NCI-H1092 (cell line): ENCODE measurements at regions not wholly inside any gene's neighbourhood (a gene's known extent, or its start where the extent isn't known, plus 50 kb on each side); places are given as distances from the start of the nearest gene placed in this dataset.
"Not testable (repeated sequence)": the region's sequence is repeated elsewhere in the genome, so short reads cannot be mapped to it uniquely, and the experiment has no call there.

ENCODE experiments used
- DNase-seq: peaks from one replicate; lab custom pipeline; 2025; lab: John Stamatoyannopoulos, UW

DNA sequence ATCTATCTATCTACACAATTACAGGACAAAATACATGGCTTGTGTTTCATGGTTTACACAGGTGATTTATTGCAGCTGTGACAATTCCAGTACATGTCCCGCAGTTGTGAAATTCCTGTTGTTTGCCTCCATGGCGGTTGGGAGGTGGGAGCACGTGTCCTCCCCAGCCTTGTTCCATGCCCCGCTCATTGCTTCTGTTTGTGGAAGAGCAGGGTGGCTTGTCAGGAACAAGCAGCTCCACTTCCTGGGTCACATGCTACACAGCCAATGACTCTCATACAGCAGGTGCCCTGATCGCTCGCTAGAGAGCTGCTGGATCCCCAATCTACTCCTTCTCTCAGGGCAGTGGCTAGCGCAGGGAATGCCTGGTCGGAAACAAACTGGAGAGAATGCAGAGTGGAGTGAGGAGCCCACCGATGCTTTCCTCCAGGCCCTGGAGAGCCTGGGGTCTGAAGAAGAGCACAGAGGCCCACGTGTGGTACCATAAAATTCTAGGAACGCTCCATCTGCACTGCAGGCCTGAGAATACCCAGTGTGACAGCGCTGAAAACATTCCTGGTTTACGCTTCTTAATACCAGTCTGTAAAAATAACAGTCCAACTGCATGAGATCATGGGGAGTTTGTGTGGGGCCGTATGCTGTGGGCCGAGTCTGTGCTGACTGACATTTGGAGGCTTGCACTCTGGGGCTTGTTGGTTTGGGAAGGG is 270.6 kb upstream of the RGMA start:
- no peak for DNase-seq

DNA sequence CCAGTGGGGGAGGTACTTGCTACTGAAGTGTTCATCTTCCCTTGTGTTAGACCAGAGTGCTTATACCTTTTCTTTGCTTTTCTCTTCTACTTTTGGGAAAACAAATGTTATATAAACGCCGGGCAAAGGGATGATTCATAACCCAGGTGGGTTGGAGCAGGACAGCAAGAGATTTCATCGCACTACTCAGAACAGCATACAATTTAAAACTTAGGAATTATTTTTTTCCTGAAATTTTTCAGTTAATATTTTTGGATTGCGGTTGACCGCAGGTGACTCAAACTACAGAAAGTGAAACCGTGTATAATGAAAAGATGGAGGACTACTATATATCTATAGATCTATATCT is 270.0 kb upstream of the RGMA start:
- DNase-seq = no peak

DNA sequence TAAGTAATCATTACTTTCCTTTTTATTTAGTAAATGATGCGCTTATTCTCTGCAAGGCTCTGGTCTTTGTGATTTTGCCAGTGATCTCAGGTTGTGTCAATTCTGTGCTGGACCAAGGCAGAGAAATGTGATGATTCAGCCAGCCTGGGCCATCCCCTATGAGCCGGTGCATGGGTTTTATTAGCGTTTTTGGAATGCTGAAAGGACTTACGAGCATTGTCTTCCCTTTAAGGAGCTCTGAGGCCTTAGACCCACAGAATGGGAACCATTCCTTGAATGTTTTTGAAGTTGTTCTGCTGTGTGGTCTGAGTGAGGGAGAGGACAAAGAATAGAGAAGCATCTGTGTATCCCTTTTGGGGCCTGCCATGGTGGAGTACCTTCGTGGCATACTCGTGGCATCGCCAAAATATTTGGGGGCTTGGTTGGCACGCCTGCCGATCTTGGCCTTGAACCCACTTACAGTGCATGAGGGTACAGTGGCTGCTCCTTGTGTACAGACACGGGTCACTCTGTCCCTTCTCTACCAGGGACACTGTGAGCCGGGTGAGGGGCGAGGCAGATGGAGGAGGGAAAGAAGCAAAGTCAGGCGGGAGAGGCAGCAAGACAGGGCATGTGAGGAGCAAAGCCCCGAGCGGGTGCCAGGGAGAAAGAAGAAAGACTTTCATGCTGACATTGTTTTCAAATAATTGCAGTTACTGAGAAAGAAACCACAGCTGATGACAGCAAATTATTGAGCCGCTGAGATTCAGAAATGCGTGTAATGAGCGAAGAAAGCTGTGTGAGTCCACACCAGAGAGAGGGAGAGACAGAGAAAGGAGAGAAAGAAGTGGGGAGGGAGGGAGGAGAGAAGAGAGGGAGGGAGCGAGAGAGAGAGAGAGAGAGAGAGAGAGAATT is 269.4 kb upstream of the RGMA start:
- DNase-seq = no peak

DNA sequence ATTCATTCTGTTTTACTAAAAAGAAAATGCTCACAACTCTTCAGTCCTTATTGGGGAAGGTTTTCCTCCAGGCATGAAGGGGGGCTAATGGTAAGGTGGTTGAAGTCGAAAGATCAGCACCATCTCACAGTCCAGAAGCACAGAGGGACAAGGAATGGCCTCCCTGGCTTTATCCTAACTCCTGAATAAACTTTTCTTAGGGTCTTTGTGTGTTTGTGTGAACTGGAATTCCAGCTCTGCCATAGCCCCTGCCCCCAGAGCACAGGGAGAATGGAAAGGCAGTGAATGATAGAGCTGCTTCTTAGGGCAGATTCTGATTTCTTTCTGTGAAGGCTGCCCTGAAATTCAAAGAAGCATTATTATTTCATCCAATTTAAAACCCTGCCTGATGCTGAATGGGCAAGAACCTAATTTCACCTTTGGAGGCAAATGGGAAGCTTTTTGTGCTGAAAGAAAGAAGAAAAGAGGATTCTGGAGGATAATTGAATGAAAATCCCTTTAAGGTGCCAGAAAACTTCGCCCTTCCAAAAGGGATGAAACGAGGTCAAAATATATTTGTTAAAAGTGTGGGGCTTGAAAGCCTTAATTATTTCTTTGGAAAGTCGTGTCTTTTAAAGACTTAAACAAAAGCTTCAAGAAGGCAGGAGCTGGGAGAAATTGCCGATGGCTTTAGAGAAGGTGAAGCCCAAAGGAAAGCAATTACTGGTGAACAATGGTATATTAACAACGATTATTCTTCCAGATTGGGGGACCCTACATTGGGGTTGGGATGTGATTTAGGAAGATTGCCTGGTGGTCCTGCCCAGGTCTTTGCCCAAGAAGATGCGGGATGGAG is 259.9 kb upstream of the RGMA start:
- DNase-seq = no peak

DNA sequence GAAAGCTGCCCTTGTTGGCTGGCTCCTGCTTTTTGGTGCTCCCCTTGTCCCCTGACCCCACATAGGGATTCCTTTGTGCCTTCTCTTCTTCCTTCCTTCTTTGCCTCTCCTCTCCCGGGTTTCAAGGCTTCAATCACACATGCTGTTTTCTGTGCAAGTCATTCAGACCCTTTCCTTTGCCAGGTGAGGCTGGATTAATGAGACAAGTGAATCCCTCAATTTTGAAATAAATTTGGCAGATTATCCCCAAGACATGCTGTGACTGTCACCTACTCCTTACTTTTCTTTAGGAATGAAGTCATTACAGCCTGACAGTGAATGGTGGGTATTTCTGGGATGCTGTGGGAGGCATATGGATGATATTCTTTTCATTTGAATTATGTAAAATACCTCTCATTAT is 259.0 kb upstream of the RGMA start:
- no peak for DNase-seq

DNA sequence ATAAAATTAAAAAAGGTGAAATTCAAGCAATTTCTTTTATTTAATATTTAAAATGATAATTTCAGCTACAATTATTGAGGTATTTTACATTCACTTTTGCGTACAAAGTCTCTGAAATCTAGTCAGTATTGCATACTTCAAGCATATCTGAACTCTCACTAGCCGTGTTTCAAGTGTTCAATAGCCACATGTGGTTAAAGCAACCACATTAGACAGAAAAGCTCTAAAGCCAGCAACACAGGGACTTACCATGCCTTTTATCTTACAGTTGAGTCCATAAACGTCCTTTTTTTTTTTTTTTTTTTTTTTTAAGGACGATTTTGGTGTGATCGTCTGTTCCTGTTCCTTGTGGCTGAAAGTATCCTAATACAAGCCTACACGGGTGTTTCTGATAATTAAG is 257.0 kb upstream of the RGMA start:
- no peak for DNase-seq

DNA sequence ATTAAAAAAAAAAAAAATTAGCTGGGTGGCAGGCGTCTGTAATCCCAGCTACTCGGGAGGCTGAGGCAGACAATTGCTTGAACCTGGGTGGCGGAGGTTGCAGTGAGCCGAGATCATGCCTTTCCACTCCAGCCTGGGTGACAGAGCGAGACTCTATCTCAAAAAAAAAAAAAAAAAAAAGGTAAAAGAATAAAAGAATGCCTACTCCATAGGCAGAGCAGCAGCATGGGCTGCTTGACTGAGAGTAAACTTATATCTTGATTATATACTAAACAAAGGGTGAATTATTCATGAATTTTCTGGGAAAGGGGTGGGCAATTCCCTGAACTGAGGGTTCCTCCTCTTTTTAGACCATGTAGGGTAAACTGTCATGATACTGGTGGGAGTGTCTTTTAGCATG is 254.4 kb upstream of the RGMA start:
- DNase-seq = not testable (repeated sequence)

DNA sequence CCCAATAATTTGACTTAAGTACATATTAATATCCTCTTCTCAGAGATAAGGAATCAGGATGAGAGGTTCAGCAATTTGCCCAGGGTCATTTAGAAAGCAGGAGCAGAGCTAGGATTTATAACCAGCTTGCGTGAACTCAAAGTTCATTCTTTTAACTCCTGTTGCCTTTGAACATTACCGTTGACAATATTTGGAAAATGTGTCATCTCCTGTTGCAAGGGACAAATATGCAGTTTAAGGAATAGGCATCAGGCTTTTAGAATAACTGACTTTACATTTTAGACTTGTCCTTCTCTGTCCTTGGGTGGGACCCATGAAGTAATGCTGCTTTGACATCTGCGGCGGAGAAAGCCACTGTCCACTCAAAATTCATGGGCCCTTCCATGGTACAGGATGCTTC is 252.2 kb upstream of the RGMA start:
- DNase-seq = no peak

DNA sequence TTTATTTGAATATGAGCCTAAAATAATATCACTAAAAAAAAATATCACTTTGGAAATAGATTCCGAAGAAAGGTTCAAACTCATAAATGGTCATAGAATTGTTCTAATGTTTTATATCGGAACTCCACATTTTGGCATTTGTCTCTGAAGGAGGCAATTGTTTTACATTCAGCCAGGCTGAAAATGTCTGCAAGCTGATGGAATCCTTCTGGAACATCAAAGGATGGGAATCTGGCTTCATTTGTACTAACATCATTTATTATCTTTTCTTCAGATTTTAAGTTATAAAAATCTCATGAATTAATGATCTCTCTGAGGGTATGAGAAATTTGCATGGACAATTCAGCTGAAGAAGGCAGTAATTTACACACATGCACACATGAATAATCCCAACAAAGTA is 251.4 kb upstream of the RGMA start:
- no peak for DNase-seq

DNA sequence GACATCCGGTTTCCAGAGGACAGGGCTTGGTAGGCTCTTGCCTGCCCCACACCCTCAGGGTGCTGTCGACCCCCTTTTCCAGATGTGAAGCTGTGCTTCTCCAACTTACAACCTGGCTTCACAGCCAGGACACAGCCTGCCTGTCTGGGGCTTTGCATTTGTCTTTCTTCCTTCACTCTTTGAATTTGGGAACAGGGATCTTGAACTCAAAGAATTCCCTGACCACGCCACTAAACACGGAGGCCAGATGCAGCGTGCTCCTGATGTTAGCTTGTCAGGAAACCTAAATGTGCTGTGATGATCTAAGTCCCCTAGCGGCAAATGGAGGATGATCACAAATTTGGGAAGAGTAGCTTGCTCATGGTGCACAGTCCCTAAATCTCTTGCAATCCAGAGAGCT is 244.8 kb upstream of the RGMA start:
- no peak for DNase-seq

DNA sequence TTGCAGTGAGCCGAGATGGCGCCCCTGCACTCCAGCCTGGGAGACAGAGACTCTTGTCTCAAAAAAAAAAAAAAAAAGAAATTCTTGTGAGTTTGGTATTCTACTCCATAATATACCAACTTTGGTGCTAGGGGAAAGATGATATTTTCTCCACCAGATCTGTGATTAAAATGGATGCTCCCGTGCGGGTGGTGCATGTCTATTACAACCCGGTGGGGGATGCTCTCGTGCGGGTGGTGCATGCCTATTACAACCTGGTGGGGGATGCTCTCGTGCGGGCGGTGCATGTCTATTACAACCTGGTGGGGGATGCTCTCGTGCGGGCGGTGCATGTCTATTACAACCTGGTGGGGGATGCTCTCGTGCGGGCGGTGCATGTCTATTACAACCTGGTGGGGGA is 244.1 kb upstream of the RGMA start:
- DNase-seq = not testable (repeated sequence)

DNA sequence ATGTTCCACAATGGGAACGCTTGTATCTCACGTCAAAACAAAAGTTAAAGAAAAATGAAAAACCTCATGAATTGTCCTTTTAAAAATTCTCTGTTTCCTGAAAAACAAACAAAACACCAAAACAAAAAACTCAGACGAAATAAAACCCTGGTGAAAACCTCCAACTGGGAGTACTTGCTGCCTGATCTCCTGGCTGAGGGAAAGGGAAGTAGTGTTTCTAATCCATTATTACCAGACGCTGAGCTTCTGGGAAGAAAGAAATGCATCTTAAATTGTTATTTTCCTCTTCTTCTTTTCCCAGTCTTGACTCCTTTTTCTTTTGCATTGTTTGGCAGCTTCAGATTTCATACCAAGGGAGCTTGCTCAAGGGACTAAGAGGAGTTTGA is 243.2 kb upstream of the RGMA start:
- no peak for DNase-seq

DNA sequence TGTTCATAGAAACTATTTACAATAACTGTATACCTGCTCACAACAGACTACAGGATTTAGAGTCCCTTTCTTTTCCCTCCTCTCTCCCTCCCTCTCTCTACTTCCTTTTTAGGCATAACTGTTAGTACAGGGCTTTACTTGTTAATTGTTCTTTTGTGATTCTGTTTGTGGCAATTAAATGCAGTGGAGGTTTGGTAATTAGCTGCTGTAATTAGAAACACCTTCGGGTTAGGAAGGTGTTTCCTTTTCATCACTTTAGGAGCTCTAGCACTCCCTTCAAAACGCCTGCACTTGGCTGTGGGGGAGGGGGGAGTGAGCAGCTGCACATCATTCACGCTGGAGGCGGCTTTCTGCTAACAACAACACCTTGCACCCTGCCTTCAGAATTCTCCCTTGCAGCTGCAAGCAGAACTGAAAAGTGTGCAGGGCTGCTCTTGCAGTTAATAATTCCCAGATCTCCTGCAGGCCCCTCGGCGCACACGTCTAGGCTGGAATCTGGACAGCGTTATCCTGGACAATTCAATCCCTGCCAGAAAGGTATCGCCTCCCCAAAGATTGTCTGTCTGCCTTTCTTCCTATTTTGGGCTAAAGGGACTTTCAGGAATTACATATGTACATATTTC is 242.6 kb upstream of the RGMA start:
- DNase-seq = no peak

DNA sequence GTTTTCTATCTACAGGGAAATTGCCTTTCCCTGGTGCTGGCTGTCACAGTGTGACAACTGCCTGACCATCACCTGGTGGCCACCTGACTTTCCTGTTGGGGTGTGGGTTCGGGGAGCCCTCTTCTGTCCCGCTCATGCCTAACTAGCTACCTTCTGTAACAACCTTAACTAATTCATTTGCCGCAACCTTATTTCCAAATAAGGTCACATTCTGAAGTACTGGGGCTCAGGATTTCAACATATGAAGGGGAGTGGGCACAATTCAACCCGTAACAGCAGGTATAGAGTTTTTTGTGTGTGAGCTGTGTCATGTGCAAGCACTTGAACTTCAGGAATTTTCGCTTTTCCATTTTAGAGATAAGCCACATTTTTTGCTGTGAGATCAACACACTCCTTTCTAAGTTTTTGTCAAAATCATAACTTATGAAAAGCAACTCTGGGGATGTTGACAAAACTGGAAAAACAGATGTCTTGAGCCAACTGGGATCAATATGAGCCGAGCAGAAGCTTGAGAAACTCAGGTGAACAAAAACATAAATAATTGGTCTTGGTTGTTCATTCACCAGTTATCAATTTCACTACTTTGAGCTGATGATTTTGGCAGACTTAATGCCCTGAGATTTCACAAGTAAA is 242.0 kb upstream of the RGMA start:
- no peak for DNase-seq

DNA sequence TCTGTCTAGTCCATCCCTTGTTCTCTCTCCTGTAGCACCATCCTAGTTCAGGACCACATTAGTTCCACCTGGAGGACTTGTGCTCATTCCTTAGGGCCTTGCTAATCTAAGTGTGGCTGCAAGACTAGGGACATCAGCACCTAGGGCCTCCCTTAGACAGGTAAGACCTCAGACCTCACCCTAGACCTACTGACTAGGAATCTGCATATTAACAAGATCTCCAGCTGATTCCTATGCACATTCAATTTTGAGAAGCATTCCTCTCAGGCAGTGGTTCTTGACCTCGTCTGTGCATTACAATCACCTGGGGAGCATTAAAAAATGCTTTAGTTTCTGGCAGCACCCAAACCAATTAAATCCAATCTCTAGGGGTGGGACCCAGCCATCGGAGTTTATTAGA is 238.4 kb upstream of the RGMA start:
- DNase-seq = no peak

DNA sequence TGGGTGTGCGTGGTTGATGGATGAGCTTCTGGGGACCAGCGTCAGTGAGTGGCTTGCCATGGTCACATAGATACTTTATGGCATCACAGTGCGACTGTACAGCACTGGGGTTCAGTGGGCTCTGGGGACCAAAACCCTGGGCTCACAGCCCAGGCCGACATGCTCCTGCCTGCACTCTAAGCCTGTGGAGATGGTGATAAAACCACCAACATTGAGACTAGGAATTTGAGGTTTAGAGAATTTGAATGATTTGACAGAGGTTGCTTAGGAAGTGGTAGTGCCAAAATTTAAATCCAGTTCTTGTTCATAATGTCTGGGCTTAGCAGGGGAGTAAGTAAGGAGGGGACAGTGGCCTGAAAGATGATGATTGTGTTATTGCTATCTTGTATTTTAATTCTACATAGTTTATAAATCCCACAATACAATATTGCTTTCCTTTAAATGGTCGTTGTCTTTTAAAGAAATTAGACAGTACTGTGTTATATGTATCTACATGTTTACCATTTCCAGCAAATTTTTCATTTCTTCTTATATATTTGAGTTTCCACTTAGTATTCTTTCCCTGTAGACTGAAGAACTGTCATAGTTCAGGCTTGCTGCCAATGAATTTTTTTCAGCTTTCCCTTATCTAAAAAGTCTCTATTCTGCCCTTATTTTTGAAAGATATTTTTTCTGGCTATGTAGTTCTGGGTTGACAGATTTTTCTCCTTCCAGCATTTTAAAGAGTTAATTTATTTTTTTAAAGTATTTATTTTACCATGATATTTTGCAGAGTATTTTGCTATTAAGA is 235.4 kb upstream of the RGMA start:
- DNase-seq = no peak

DNA sequence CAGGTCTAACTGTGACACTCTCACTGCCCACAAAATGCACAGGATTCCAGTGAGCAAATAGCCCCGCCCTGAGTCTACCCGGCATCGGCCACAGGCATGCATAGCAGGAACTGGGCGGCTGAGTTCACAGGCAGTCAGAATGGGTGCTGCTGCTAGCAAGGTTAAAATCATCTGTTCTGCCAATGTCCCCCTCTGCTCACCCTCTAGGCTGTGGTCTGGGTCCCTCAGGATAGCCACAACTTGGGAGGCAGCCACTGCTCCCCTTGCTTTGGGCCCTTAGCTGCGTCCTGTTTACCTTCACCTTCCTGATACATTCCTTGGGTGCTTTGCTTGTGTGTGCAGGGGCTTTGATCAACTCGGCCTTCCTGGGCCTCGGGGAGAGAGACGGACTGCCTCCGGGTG is 232.9 kb upstream of the RGMA start:
- no peak for DNase-seq

DNA sequence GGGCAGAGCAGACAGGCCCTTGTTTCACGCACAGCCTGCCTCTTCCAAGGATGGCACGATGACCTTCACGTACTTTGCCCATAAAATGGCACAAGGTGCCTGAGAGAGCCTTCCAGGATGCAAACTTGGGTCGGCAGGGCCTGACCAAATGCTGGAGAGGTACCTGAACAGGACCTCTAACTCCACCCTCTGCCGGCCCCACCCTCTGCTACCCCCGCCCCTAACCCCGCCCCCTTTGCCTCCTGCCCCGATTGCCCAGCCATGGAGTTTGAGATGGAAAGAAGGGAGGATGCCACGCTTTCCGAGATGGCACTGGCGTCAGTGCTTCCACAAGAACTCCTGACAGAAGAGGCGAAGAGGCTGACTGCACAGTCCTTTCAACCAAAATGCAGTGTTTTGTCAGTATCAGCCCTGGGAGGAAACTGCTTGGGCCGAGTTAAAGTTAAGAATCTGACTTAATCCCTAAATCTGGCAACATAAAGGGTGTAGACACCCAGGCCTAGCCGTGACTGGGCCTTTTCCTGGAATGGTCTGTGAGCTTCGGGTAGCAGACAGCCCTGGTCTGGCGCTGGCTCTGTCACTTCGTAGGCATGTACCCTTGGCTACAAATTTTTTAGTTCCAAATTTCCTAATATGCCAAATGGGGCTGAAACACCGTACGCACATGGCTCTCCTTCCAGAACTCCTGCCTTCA is 230.3 kb upstream of the RGMA start:
- no peak for DNase-seq

DNA sequence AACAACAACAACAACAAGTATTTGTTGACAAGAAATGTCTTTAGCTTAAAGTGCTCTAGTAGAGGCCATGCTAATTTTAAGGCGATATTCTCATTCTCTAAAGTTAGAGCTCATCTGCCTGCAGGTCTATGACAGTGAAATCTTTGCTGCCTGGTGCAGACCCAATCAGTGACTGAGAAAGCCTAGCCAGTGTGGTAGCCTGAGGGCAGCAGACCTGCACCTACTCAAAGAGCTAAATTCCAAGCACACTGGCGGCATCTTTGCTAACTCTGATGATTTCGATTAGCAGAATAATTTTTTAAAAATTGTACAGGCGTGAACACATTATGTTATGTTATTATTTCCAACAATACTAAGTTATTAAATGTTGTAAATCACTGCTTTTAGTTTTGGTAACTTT is 228.8 kb upstream of the RGMA start:
- no peak for DNase-seq

DNA sequence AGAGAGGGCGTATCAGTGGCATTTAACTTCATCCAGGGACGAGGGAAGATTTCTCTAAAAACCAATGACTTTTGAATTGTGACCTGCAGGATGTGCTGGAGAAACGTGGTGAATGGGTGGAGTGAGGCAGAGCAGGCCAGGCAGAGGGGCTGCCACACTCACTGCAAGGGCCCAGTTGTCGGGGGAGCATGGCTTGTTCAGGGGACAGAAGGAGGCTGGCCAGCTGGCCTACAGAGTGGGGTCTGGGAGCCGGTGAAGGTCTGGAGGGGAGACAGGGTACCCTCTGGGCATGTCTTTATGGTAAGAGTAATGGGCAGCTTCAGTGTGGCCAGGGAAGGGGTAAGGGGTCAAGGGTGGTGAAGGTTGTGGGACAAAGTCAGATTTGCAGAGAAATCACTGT is 225.2 kb upstream of the RGMA start:
- no peak for DNase-seq
